ENCODE measurements at regions not wholly inside any gene's neighbourhood (a gene's known extent, or its start where the extent isn't known, plus 50 kb on each side); places are given as distances from the start of the nearest gene placed in this dataset.

DNA sequence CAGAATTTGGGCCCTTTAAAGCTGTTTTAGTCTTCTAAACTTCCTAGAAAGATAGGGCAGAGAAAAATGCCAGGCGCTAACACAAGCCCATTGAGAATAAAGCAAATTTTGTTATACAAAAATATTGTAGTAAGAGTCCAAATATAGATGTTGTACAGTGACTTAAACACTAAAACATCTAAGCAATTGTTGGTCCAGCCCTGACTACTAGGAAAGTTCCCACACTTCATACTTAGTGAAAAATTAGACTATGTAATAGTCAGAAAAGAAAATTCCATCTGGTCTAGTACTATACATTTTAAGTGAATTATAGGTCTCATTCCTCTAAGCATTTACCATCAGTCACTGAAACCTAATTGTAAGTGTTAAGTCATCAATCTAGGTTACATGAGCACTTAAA is 1518.3 kb upstream of the SLC10A2 start:
- no peaks in the 10 kb centered on the region for H3K27me3 ChIP-seq (ENCODE audit: low read length)
- H3K9me3 ChIP-seq (ENCODE audit: low read length), result no peaks in the 10 kb centered on the region
- H3K79me2 ChIP-seq (ENCODE audit: low read length), result no peaks in the 10 kb centered on the region
- H3K9me2 ChIP-seq (replicated peaks; ENCODE audit: low read length), result no peaks in the 10 kb centered on the region
- no peak overlapping the region for H3K9ac ChIP-seq (ENCODE audit: low read length)
- H3K4me3 ChIP-seq (ENCODE audit: low read length), result no peak overlapping the region
- H4K20me1 ChIP-seq (ENCODE audit: low read length), result no peaks in the 10 kb centered on the region
- no TSS peak for BruUV-seq (replicated peaks)
- intact Hi-C loops (cut with micrococcal nuclease), result no loop called here
- ChIA-PET POLR2A (ENCODE audit: unreplicated experiment) (no interaction called here), CTCF (no interaction called here)
- peaks cover 7% of the 10 kb centered on the region for H3K4me1 ChIP-seq (ENCODE audit: insufficient read depth, low read length)
- ATAC-seq, result no peak
- TF ChIP-seq EZH2phosphoT487 (IDR thresholded peaks at IDR 0.05; ENCODE audit: borderline replicate concordance, low read length), result no peak
- no peak for TF ChIP-seq EZH2 (IDR thresholded peaks at IDR 0.05; ENCODE audit: low read length, unreplicated experiment)
- TF ChIP-seq, protein P1, sequence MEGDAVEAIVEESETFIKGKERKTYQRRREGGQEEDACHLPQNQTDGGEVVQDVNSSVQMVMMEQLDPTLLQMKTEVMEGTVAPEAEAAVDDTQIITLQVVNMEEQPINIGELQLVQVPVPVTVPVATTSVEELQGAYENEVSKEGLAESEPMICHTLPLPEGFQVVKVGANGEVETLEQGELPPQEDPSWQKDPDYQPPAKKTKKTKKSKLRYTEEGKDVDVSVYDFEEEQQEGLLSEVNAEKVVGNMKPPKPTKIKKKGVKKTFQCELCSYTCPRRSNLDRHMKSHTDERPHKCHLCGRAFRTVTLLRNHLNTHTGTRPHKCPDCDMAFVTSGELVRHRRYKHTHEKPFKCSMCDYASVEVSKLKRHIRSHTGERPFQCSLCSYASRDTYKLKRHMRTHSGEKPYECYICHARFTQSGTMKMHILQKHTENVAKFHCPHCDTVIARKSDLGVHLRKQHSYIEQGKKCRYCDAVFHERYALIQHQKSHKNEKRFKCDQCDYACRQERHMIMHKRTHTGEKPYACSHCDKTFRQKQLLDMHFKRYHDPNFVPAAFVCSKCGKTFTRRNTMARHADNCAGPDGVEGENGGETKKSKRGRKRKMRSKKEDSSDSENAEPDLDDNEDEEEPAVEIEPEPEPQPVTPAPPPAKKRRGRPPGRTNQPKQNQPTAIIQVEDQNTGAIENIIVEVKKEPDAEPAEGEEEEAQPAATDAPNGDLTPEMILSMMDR (conservative IDR thresholded peaks at IDR 0.05; ENCODE audit: low read depth, low read length), result no peak
- H3K36me3 ChIP-seq (ENCODE audit: low read depth, low read length), result no peaks in the 10 kb centered on the region
- H3K4me2 ChIP-seq (ENCODE audit: low read length), result no peak overlapping the region
- no peak overlapping the region for H3K27ac ChIP-seq (ENCODE audit: low read length)
- no peak overlapping the region for H2AFZ ChIP-seq (ENCODE audit: low read length)
- no peak for DNase-seq
- no peaks in the 10 kb centered on the region for H3F3A ChIP-seq (ENCODE audit: low read length, unreplicated experiment)

- Histone ChIP-seq H3K9me2 (replicated peaks; ENCODE audit: low read length) (no peaks in the 10 kb centered on the region), H3K79me2 (ENCODE audit: low read length) (no peaks in the 10 kb centered on the region), H3K9me3 (ENCODE audit: low read length) (no peaks in the 10 kb centered on the region), H3K4me2 (ENCODE audit: low read length) (no peak overlapping the region), H3K4me3 (ENCODE audit: low read length) (no peak overlapping the region), H4K20me1 (ENCODE audit: low read length) (no peaks in the 10 kb centered on the region), H3K9ac (ENCODE audit: low read length) (no peak overlapping the region), H2AFZ (ENCODE audit: low read length) (no peak overlapping the region), H3K36me3 (ENCODE audit: low read depth, low read length) (no peaks in the 10 kb centered on the region), H3K27me3 (ENCODE audit: low read length) (no peaks in the 10 kb centered on the region), H3K27ac (ENCODE audit: low read length) (no peak overlapping the region), H3K4me1 (ENCODE audit: insufficient read depth, low read length) (peaks cover 7% of the 10 kb centered on the region), H3F3A (ENCODE audit: low read length, unreplicated experiment) (no peaks in the 10 kb centered on the region)
- no peak for DNase-seq
- POLR2A ChIA-PET (ENCODE audit: unreplicated experiment), result no interaction called here
- ATAC-seq, result no peak
- intact Hi-C loops (cut with micrococcal nuclease), result no loop called here
- TF ChIP-seq EZH2 (IDR thresholded peaks at IDR 0.05; ENCODE audit: low read length, unreplicated experiment) (no peak), EZH2phosphoT487 (IDR thresholded peaks at IDR 0.05; ENCODE audit: borderline replicate concordance, low read length) (no peak)
- TF ChIP-seq, protein P1 (conservative IDR thresholded peaks at IDR 0.05; ENCODE audit: low read depth, low read length), result no peak
- CTCF ChIA-PET, result no interaction called here
- BruUV-seq (replicated peaks), result no TSS peak
Observed at GRCh38 chr13:104580931-104581330, 1514.7 kb upstream of the SLC10A2 start.

- Histone ChIP-seq H3K9me2 (replicated peaks; ENCODE audit: low read length) (no peaks in the 10 kb centered on the region), H3F3A (ENCODE audit: low read length, unreplicated experiment) (no peaks in the 10 kb centered on the region), H3K27me3 (ENCODE audit: low read length) (no peaks in the 10 kb centered on the region), H3K9me3 (ENCODE audit: low read length) (no peaks in the 10 kb centered on the region), H3K27ac (ENCODE audit: low read length) (no peak overlapping the region), H3K9ac (ENCODE audit: low read length) (no peak overlapping the region), H2AFZ (ENCODE audit: low read length) (no peak overlapping the region), H3K4me3 (ENCODE audit: low read length) (no peak overlapping the region), H3K36me3 (ENCODE audit: low read depth, low read length) (no peaks in the 10 kb centered on the region), H3K79me2 (ENCODE audit: low read length) (no peaks in the 10 kb centered on the region), H3K4me2 (ENCODE audit: low read length) (no peak overlapping the region), H4K20me1 (ENCODE audit: low read length) (no peaks in the 10 kb centered on the region), H3K4me1 (ENCODE audit: insufficient read depth, low read length) (0 out of 2 replicates have a peak, but pooled peaks cover 2% of the 10 kb centered on the region)
- TF ChIP-seq, protein P1 (conservative IDR thresholded peaks at IDR 0.05; ENCODE audit: low read depth, low read length), result no peak
- TF ChIP-seq EZH2phosphoT487 (IDR thresholded peaks at IDR 0.05; ENCODE audit: borderline replicate concordance, low read length) (no peak), EZH2 (IDR thresholded peaks at IDR 0.05; ENCODE audit: low read length, unreplicated experiment) (no peak)
- BruUV-seq (replicated peaks), result no TSS peak
- ATAC-seq (no peak), DNase-seq (no peak)
- intact Hi-C loops (cut with micrococcal nuclease), result no loop called here
- CTCF ChIA-PET, result no interaction called here
- POLR2A ChIA-PET (ENCODE audit: unreplicated experiment), result no interaction called here
Observed at GRCh38 chr13:104577071-104577815, 1511.0 kb upstream of the SLC10A2 start.
